GM19351 (cell line): ENCODE measurements at regions not wholly inside any gene's neighbourhood (a gene's known extent, or its start where the extent isn't known, plus 50 kb on each side); places are given as distances from the start of the nearest gene placed in this dataset.

ENCODE experiments used
- ATAC-seq: cut with Tn5 transposase; IDR thresholded peaks from one replicate; pipeline ENCODE4 v1.9.1; 2021; ENCODE audit warnings: mild to moderate bottlenecking, moderate library complexity; ENCODE audit not compliant: unreplicated experiment

DNA sequence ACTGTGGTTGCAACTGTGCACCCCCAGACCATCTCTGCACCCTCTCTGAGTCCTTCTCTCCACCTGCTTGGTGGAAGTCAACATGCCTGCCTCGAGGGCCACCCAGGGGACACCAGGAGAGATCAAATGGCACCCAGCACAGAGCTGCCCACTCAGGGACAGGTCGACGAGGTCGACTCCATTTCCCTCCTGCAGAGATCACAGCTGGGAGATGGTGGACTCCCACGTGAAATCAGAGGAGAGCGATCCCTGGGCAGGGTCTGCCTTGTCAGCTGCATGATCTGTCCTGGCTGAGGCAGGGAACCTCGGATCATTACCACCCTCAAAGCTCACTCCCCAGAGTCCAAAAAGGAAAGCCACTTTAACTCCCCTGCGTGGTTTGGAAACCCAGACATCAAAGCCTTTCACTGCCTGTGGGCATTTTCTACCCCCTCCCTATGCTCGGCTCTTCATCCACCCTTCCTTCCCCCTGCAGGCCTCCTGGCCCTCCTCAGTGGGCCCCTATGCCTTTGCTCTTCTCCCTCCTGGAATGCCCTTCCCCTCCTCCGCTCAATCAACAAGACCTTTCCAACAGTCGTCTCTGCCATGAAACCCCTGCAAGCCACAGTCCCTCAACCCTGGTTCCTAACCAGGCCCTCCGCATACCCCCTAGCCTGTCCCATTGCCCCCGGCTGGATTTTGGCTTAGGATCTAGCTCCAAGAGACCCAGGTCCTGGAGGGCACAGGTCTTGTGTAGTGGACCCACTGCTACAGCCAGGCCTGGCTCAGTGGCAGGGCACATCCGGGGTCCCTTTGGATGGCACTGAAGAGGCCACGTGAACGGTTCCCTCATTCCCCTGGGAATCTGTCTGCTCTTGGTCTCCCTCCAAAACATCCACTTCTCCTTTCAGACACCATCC, 103.8 kb upstream of the RPL38 start:
- no peak for ATAC-seq

DNA sequence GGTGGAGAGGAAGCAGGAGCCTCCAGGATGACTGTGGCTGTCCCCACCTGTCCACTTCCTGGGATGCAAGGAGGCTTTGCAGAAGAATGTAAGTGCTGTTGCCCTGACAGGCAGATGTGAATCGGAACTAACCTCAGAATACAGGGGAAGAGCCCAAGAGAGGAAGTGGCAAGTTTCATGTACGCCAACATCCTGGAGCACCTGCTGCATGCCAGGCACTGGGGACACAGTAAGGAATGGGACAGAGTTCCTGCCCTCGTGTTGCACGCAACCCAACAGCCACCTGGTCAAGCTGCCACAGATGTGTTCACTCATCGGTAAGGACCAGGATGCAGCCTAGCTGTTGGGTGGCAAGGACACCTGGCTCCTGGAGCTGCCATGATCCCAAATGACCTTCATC, 98.6 kb upstream of the RPL38 start:
- ATAC-seq: no peak

- no peak for ATAC-seq
Measured at GRCh38 chr17:74107107-74107506, 96.4 kb upstream of the RPL38 start.

DNA sequence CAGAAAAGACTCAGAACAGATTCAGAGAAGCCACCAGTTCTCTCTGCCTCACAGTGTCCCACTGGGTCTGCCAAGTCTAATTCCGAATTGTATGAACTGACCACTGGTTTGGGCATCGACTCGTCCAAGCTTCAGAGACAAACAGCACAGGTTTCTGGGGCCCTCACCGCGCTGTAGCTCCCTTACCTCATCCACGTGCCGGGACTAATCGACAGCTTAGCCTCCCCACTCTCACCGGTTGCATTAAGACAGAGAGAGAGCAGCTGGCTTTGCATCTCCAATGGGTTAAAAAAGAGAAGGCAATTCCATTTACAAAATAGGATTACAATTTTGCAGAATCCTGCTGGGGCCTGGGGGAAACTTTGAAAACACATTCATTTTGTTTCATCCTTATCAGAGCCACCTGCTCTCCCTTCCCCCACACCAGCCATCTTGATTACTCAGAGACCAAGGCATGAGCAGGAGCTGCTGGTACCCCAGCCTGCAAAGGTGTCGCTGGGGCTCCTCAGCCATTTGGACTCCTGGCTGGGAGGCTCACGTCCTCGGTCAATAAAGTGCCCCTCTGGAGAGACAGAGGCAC, 95.3 kb upstream of the RPL38 start:
- no peak for ATAC-seq

DNA sequence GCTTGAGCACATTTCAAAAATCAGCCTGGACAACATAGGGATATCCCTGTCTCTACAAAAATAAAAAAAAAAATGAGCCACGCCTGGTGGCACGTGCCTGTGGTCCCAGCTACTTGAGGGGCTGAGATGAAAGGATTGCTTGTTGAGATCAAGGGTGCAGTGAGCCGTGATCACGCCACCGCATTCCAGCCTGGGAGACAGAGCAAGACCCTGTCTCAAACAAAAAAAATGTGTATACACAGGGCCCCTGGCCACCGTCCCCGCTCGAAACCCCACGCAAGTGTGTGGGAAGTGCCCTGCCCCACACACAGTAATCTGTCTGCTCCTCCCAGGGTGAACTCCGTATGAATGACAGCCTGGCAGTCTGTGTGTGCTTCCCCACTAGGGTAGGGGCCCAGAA, 93.0 kb upstream of the RPL38 start:
- ATAC-seq: no peak

- no peak for ATAC-seq
Measured at GRCh38 chr17:74113326-74113725, 90.2 kb upstream of the RPL38 start.

- no peak for ATAC-seq
Measured at GRCh38 chr17:74113952-74114351, 89.5 kb upstream of the RPL38 start.

DNA sequence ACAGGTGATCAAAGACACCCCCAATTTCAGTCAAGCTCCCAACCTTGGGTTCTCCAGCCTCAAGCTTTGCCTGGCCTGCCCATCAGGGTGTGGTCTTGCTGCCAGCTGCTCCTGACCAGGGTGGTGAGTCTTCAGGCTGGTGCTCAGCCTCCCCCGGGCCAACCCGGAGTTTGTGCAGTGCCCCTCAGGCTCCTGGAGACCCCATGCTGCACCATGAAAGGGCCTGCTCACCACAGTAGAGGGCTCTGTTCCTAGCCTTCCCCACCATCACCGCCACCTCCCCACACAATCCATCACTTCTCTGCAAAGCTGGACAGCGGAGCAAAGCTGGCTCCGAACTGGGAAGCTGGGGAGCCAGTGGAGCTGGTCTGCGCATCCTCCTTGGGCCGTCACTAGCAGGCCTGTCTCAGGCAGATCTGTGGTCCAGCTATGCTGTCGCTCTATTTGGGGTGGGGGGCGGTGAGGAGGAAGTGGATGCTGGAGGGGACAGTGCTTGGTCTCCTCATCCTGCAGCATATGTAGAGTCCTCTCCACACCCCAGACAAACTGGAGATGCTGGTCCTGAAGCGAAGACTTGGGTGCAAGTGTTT, 88.5 kb upstream of the RPL38 start:
- ATAC-seq: no peak

- no peak for ATAC-seq
Measured at GRCh38 chr17:74115586-74115985, 87.9 kb upstream of the RPL38 start.

GRCh38 chr17:74116087-74116717, 87.3 kb upstream of the RPL38 start:
- no peak for ATAC-seq

- ATAC-seq: no peak
Measured at GRCh38 chr17:74117087-74117698, 86.3 kb upstream of the RPL38 start.

DNA sequence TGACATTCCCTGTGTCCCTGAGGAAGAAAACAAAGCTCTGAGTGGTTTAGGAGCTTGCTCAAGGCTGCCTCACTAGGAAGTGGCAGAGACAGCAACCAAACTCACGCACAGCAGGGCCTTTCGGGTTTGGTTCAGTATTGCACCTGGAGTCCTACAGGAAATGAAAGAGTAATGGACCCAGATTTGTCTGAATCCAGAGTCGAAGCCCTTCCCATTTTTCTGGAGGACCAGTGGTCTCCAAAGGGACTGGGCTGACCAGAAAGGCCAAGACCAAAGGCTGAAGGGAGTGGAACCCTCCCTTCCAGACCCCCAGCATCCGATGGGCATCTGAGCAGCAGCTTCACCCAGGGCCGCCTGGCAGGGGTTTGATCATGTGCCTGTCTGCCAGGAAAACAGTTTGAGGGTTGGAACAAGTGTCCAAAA, 85.5 kb upstream of the RPL38 start:
- ATAC-seq: no peak

DNA sequence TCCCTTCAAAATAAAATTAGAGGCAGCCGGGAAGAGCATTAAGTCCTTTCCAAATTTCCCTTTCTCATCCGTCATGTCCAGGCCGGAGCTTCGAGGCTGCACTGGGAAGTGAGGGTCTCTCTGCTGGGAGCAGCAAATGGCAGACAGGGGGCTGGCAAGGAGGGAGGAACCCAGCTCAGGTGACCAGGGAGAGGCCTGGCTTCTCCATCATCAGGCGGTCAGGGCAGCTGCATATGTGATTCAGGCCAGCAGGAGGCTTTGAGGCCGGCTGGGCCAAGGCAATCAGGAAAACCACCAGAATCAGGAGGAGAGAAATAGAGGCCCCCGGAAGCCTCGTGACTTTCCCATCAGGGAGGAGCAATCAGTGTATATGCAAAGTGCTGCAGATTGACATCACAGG, 85.0 kb upstream of the RPL38 start:
- ATAC-seq: no peak

DNA sequence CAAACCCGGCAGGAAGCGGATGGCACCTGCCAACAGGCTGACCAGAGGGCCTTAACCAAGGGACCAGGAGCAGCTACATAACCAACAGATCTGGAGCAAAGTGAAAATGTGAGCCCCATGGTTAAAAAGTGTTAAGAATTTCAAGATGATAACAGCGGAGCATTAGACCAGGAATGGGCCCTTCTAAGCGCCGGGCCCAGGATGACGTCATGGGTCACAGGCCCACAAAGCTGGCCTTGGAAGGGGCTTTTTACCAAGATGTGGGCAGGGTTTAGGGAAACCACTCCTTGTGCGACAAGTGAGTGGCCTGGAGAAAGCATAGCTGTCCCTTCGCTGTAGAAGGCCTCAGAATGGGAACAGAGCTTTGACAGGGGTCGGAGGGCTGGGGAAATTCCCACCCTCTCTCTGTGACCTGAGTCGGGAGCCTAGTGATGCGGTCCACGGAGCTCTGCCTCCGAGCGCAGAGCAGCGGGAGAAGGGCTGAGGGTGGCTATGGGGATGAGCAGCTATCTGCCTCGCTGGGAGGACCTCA, 84.4 kb upstream of the RPL38 start:
- no peak for ATAC-seq

DNA sequence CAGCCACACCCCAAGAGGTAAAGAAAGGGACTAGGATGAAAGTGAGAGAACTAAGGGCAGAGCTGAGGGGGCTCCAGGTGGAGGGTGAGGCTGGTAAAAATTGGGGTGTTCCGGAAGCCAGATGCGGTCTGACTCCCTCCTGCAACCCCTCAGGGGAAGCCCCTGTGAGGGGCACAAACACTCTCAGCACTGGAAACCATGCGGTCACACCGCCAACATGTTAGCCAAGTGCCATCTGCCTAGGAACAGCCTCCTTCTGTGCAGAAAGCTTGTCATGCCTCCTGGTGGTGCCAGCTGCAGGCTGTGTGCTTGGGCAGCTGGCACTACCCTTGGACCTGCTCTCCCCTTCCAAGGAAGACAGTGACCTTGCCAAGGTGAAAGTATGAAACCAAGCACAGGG, 83.5 kb upstream of the RPL38 start:
- ATAC-seq: no peak

DNA sequence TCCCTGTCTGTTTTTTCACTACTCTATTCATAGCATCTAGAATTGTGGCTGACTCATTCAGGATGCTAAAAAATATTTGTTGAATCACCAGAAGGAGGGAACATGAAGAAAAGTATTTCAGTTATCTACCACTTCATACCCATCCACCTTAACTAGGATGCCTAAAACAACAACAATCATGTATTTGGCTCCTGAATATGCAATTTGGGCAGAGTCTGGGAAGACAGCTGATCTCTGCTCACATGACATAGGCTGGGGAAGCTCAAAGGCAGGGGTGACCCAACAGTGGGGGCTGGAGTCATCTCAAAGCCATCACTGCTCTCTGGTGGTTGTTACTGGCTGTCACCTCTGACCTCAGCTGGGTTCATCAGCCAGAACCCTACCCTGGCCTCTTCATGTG, 80.1 kb upstream of the RPL38 start:
- no peak for ATAC-seq

DNA sequence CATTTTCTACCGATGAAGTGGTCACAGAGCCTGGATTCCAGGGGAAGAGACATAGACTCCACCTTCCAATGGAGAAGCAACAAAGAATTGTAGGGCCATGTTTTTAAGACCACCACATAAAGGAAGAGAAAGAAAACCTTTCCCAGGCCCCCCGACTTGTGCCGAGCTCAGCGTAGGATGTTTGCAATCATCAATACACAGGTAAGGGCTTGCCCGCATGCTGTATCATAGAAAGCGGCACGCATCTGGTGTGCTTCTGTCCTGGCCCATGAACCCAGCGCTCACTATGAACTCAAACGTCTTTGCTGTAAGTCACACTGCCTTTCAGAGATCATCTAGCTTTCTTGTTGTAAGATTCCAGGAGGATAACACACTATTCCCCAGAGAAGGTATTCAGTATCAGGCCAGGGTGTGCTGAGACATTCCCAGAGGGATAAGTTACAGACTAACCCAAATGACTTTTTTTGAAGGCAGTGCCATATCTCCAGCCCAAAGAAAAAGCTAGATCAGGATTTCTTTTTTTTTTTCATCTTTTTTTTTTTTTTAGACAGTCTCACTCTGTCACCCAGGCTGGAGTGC, 79.5 kb upstream of the RPL38 start:
- ATAC-seq: no peak

- no peak for ATAC-seq
Measured at GRCh38 chr17:74125156-74125555, 78.3 kb upstream of the RPL38 start.

GRCh38 chr17:74126179-74126900, 77.1 kb upstream of the RPL38 start:
- no peak for ATAC-seq

DNA sequence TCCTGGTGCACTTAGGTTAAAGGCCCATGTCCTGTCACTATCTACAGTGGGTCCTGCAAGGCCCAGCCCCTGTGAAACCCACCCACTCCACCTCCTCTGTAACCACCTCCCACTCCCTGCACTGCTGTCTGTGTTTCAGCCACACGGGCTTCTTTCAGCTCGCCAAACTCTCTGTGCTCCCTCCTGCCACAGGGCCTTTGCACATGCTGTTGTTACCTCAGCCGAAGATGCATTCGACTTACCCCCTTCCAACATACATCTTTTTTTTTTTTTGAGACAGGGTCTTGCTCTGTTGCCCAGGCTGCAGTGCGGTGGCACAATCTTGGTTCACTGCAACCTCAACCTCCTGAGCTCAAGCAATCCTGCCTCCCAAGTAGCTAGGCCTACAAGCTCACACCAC, 76.5 kb upstream of the RPL38 start:
- no peak for ATAC-seq
